Aorta (tissue), 5 donors: ENCODE measurements at regions not wholly inside any gene's neighbourhood (a gene's known extent, or its start where the extent isn't known, plus 50 kb on each side); places are given as distances from the start of the nearest gene placed in this dataset.
"Not testable (repeated sequence)": the region's sequence is repeated elsewhere in the genome, so short reads cannot be mapped to it uniquely, and the experiment has no call there.

Source experiments
- ATAC-seq: fragments of 200-7000 bp; cut with Tn5 transposase; one replicate; pipeline ENCODE4 v1.9.1; 2022; ENCODE audit warnings: moderate library complexity; ENCODE audit not compliant: low FRiP score
- DNase-seq, 2 donors: peaks; one replicate each; pipeline ENCODE4 v3.0.0-alpha.2; 2020
- H3K27ac ChIP-seq, 2 donors: one replicate each; pipeline ENCODE4 v1.5.1; 2013; ENCODE audit warnings: low read length in 2 of 2, mild to moderate bottlenecking in 2 of 2, moderate library complexity in 2 of 2, control low read depth in 1 of 2, inconsistent platforms in 1 of 2, low read depth in 1 of 2
- H3K27me3 ChIP-seq, 2 donors: one replicate each; pipeline ENCODE4 v1.6.1; 2013; ENCODE audit warnings: control low read depth in 1 of 2, low read length in 1 of 2, mild to moderate bottlenecking in 1 of 2, moderate library complexity in 1 of 2; ENCODE audit not compliant: insufficient read depth in 2 of 2, control insufficient read depth in 1 of 2
- H3K36me3 ChIP-seq, 2 donors: one replicate each; pipeline ENCODE4 v1.6.1; 2013; ENCODE audit warnings: control low read depth in 1 of 2, low read length in 1 of 2, mild to moderate bottlenecking in 1 of 2; ENCODE audit not compliant: insufficient read depth in 2 of 2, control insufficient read depth in 1 of 2
- H3K4me1 ChIP-seq, 2 donors: one replicate each; pipeline ENCODE4 v1.6.1; 2013; ENCODE audit warnings: low read length in 2 of 2, control low read depth in 1 of 2, mild to moderate bottlenecking in 1 of 2, moderate library complexity in 1 of 2; ENCODE audit not compliant: insufficient read depth in 2 of 2, control insufficient read depth in 1 of 2
- H3K4me3 ChIP-seq, 2 donors: one replicate each; pipeline ENCODE4 v1.5.1; 2013; ENCODE audit warnings: low read length in 2 of 2, control low read depth in 1 of 2, mild to moderate bottlenecking in 1 of 2
- H3K9me3 ChIP-seq: one replicate; pipeline ENCODE4 v1.6.1; 2013; ENCODE audit warnings: mild to moderate bottlenecking, low read length; ENCODE audit not compliant: control insufficient read depth
- WGBS, 2 donors: extraction: QIAGEN DNeasy Blood & Tissue Kit; methylation state at CpG; one replicate each; pipeline ENCODE4 v1.1.7; 2013; 5-methylcytosine and 5-hydroxymethylcytosine counted together
- intact Hi-C, 2 donors: fragments of 100-400 bp; cut with DNase I; formaldehyde crosslinking; loops; one replicate each; pipeline versions ENCODE4 v1.14.2 to v1.15.0; 2022
- donor health status: healthy with polysubstance abuse.
- donor health status: Bipolar disorder and iron deficiency.
- donor health status: DM: no; HTN: no; CAD: no.
- donor health status: DM: no; HTN: no; CAD: no.
- donor health status: DM: yes; HTN: yes; CAD: no.

GRCh38 chr14:86153480-86153879 is 623.5 kb downstream of the FLRT2 start:
- H3K27me3 ChIP-seq = no peaks in the 10 kb centered on the region
- DNase-seq (no peak), ATAC-seq (no peak)
- H3K4me3 ChIP-seq = no peak overlapping the region
- H3K4me1 ChIP-seq = no peaks in the 10 kb centered on the region
- H3K36me3 ChIP-seq = no peaks in the 10 kb centered on the region
- intact Hi-C loops = no loop called here
- peaks cover 2% of the 10 kb centered on the region for H3K9me3 ChIP-seq
- no peak overlapping the region for H3K27ac ChIP-seq

- ATAC-seq (no peak), DNase-seq (no peak)
- Histone ChIP-seq H3K9me3 (peaks cover 1% of the 10 kb centered on the region), H3K27ac (no peak overlapping the region), H3K4me1 (no peaks in the 10 kb centered on the region), H3K27me3 (no peaks in the 10 kb centered on the region), H3K4me3 (no peak overlapping the region), H3K36me3 (no peaks in the 10 kb centered on the region)
- intact Hi-C loops = no loop called here
- WGBS, 2 donors = 51 to 56% methylated on average over 1 of the region's 1 CpG
Measured at GRCh38 chr14:86143248-86143647, 613.3 kb downstream of the FLRT2 start.

DNA sequence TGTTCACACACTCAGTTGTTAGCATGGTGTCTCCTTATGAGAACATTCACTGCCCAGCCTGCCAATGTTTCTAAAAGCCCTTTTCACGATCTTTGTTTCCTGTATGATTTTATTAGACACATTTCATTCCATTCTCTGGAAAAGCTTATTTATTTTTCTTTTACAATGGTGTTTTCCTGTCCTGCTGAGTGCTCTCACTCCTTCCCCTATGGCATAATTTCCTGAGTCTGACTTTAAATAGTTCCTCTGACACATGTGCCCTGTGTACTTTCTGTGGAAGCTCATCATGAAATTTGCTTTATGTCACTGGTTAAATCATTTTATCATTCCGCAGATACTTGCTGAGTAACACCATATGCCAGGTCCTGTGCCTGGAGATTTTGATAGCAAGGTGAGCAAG is 612.0 kb downstream of the FLRT2 start:
- Histone ChIP-seq H3K27ac (no peak overlapping the region), H3K9me3 (peaks cover 1% of the 10 kb centered on the region), H3K4me1 (no peaks in the 10 kb centered on the region), H3K36me3 (no peaks in the 10 kb centered on the region), H3K4me3 (no peak overlapping the region), H3K27me3 (no peaks in the 10 kb centered on the region)
- intact Hi-C loops = no loop called here
- no peak for DNase-seq
- 19 to 33% methylated on average over 2 of the region's 2 CpGs for WGBS, 2 donors
- ATAC-seq = no peak

GRCh38 chr14:86129426-86129825 is 599.5 kb downstream of the FLRT2 start:
- DNase-seq = no peak
- no peak for ATAC-seq
- H3K9me3 ChIP-seq = no peaks in the 10 kb centered on the region
- intact Hi-C loops = no loop called here
- WGBS, 2 donors = 58 to 67% methylated on average over 1 of the region's 1 CpG
- H3K36me3 ChIP-seq = no peaks in the 10 kb centered on the region
- H3K4me1 ChIP-seq = no peaks in the 10 kb centered on the region
- no peaks in the 10 kb centered on the region for H3K27me3 ChIP-seq
- H3K27ac ChIP-seq = no peak overlapping the region
- no peak overlapping the region for H3K4me3 ChIP-seq

DNA sequence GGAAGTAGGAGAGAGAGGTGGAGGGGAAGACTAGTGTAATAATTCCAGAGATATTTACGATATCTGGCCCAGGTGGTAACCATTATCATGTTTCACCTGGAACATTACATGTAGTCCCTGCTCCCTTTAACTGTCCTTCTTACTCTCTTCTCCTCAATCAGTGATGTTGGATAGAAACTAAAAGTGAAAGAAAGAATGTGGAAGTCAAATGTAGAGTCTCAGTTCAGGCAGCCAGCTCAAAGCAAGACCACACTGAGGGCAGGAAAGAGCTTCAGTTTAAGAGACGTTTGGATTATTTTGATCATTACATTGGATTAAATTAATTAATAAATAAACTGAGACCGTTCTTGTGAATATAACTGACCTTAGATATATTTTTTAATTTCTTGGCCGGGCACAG is 594.4 kb downstream of the FLRT2 start:
- no peak for DNase-seq
- intact Hi-C loops = no loop called here
- 87 to 89% methylated on average over 4 of the region's 4 CpGs for WGBS, 2 donors

DNA sequence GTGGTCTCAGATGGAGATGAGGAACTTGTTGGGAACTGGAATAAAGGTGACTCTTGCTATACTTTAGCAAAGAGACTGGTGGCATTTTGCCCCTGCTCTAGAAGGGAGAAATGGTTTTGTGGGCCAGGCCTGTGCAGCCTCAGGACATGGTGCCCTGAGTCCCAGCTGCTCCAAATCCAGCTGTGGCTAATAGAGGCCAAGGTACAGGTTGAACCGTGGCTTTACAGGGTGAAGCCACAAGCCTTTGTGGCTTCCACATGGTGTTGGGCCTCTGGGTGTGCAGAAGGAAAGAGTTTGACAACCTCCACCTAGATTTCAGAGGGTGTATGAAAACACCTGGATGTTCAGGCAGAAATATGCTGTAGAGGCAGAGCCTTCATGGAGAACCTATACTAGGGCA is 586.0 kb downstream of the FLRT2 start:
- WGBS, 2 donors = 79 to 85% methylated on average over 1 of the region's 1 CpG
- H3K36me3 ChIP-seq = no peaks in the 10 kb centered on the region
- ATAC-seq (no peak), DNase-seq (no peak)
- no peak overlapping the region for H3K27ac ChIP-seq
- H3K9me3 ChIP-seq = no peaks in the 10 kb centered on the region
- no peaks in the 10 kb centered on the region for H3K27me3 ChIP-seq
- H3K4me3 ChIP-seq = no peak overlapping the region
- intact Hi-C loops = no loop called here
- H3K4me1 ChIP-seq = no peaks in the 10 kb centered on the region

More for the DNA sequence above, 594.4 kb downstream of the FLRT2 start:
- ATAC-seq = no peak
- Histone ChIP-seq H3K27ac (no peak overlapping the region), H3K9me3 (no peaks in the 10 kb centered on the region), H3K27me3 (no peaks in the 10 kb centered on the region), H3K36me3 (no peaks in the 10 kb centered on the region), H3K4me3 (no peak overlapping the region), H3K4me1 (no peaks in the 10 kb centered on the region)

- H3K36me3 ChIP-seq, H3K4me1 ChIP-seq, H3K27me3 ChIP-seq, H3K27ac ChIP-seq, H3K9me3 ChIP-seq, H3K4me3 ChIP-seq, ATAC-seq, DNase-seq, intact Hi-C loops: not testable (repeated sequence)
- 88 to 89% methylated on average over 13 of the region's 13 CpGs for WGBS, 2 donors
Measured at GRCh38 chr14:86110871-86111270, 580.9 kb downstream of the FLRT2 start.

DNA sequence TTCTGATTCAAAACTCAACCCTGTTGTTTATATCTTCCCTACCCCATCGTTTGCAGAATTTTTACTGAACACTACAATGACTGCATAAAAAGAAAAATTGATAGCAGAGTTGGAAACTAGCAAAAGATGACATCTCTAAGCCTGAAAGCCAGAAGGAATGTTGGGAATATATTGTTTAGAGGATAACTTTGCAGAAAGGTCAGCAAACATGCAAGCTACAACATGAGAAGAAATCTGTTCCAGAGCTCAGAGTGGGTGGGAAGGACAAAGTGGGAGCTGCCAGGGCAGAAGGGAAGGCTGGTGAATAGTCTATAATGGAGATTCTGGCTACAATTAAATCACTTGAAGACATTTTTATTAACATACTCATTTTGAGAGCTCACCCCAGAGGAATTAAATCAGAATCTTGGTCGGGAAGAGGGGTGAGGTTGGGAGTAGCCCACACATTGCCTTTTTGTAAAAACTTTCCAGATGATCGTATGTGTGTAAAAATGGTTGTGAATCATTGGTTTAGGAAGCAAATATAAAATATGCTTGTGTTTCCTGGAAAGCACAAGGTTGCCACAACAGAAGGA is 574.8 kb downstream of the FLRT2 start:
- no peaks in the 10 kb centered on the region for H3K4me1 ChIP-seq
- ATAC-seq = no peak

DNA sequence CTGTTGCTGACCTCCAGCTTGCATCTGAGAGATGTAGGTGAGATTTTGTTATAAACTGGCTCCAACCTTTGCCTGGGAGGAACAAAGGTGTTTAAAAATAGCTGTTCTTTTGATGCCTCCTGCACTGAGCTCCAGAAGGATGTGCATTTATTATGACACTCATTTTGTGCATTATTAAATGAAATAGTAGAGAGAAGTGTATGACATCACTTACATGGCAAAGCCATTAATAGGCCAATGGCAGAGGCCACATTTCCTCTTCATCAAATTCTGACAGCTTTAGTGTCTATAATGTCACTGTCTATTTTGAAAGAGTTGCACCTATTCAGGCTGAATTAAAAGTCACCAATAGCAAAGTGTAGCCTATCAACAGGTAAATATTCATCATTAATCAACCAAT is 564.6 kb downstream of the FLRT2 start:
- no peaks in the 10 kb centered on the region for H3K36me3 ChIP-seq
- no peaks in the 10 kb centered on the region for H3K27me3 ChIP-seq
- H3K9me3 ChIP-seq = no peaks in the 10 kb centered on the region
- H3K4me3 ChIP-seq = no peak overlapping the region
- no peak for ATAC-seq
- no peak overlapping the region for H3K27ac ChIP-seq
- H3K4me1 ChIP-seq = no peaks in the 10 kb centered on the region
- intact Hi-C loops = no loop called here
- DNase-seq = no peak

More for the DNA sequence above, 574.8 kb downstream of the FLRT2 start:
- intact Hi-C loops = no loop called here
- no peak overlapping the region for H3K27ac ChIP-seq
- WGBS, 2 donors = 74 to 78% methylated on average over 3 of the region's 3 CpGs
- no peak for DNase-seq
- H3K27me3 ChIP-seq = no peaks in the 10 kb centered on the region
- H3K36me3 ChIP-seq = no peaks in the 10 kb centered on the region
- H3K4me3 ChIP-seq = no peak overlapping the region
- no peaks in the 10 kb centered on the region for H3K9me3 ChIP-seq
